Epidermal melanocyte (primary cell): ENCODE measurements at regions not wholly inside any gene's neighbourhood (a gene's known extent, or its start where the extent isn't known, plus 50 kb on each side); places are given as distances from the start of the nearest gene placed in this dataset.
"Not testable (repeated sequence)": the region's sequence is repeated elsewhere in the genome, so short reads cannot be mapped to it uniquely, and the experiment has no call there.

Experiments
- DNase-seq: peaks from one replicate; pipeline ENCODE4 v3.0.0; 2011; ENCODE audit warnings: low spot score; ENCODE audit not compliant: insufficient read length

GRCh38 chr11:81772166-81772565 lies 961.5 kb downstream of the FAM181B start:
- no peak for DNase-seq

GRCh38 chr11:81769906-81770305 lies 963.8 kb downstream of the FAM181B start:
- DNase-seq = not testable (repeated sequence)

DNA sequence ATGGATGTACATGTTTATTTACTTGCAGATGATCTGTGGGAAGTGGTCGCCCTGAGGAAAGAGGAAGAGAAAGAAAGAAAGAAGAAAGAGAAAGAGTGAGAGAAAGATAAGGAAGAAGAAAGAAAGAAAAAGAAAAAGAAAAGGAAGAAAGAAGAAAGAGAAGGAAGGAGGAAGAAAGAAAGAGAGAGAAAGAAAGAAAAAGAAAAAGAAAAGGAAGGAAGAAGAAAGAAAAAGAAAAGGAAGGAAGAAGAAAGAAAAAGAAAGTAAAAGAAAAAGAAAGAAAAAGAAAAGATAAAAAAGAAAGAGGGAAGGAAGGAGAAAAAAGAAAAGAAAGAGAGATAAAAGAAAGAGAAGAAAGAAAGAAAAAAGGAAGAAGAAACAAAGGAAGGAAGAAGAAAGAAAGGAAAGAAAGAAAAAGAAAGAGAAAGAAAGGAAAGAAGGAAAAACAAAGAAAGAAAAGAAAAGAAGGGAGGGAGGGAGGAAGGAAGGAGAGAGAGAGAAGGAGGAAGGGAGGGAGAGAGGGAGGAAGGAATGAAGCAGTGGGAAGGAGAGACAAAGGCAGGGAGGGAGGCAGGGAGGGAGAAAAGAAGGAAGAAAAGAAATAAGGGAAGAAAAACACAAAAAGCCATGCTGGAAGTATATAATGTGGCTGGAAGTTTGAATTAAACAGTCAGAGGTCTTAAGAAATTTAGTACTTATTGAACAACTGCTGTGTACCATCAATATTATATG lies 976.6 kb downstream of the FAM181B start:
- no peak for DNase-seq

DNA sequence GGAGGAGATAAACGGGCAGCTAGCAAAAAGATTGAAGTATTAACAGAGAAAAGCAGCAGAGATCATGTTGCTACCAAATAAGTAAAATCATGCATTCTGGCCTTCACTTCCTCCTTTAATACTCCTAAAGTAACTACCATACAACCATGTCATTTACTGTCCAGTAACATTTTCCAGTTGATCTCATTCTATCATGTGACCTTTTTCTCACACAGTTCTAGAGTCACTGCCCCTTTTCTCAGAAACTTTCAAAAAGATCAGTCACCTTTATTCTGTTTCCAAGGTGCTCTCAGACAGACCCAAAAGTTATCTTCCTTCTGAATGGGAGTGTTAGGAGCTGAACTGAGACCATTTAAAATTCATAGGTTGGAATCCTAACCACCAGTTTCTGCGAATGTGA lies 984.4 kb downstream of the FAM181B start:
- no peak for DNase-seq

DNA sequence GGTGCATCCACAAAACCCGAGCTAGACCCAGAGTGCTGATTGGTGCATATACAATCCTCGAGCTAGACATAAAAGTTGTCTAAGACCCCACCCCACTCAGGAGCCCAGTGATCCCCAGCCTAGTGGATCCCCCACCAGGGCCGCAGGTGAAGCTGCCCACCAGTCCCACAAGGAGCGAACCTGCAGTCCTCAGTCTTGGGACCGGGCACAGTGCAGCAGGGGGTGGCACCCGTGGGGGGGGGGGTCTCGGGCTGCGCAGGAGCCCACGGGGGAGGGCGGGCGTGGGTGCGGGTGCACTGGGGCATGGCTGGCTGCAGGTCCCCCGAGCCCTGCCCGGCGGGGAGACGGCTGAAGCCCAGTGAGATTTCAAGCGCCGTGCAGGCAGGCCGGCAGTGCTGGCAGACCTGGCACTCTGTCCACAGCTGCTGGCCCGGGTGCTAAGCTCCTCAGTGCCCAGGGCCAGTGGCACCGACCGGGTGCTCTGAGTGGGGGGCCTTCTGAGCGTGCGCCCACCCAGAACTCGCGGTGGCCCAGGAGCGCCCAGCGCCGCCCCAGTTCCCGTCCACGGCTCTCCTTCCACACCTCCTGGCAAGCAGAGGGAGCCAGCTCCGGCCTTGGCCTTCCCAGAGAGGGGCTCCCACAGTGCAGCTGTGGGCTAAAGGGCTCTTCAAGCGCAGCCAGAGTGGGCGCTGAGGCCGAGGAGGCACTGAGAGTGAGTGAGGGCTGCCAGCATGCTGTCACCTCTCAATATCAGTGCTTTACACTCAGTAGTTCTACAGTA lies 989.1 kb downstream of the FAM181B start:
- no peak for DNase-seq

- no peak for DNase-seq
Observed at GRCh38 chr11:81725701-81726100, 1008.0 kb downstream of the FAM181B start.

GRCh38 chr11:81717695-81718094 lies 1016.0 kb downstream of the FAM181B start:
- DNase-seq = no peak

GRCh38 chr11:81707881-81708280 lies 1025.8 kb downstream of the FAM181B start:
- DNase-seq = no peak

DNA sequence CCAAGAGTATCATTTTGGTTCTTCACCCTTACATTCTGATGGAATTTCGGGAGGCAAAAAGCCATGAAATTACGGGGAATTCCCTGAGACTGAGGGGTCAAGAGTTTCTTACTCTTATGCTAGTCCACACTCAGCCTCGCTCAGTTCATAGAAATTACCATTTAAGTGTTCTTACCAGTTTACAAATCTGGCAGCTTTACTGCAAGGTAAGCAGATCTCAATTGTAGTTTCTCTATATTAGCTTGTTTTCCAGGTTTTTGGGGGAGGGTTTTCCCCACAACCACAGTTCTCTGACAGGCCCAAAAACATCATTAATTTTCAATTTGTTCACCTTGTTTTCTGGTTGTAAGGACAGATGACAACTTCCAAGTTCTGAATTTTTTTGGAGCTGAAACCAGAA lies 1028.4 kb downstream of the FAM181B start:
- no peak for DNase-seq

DNA sequence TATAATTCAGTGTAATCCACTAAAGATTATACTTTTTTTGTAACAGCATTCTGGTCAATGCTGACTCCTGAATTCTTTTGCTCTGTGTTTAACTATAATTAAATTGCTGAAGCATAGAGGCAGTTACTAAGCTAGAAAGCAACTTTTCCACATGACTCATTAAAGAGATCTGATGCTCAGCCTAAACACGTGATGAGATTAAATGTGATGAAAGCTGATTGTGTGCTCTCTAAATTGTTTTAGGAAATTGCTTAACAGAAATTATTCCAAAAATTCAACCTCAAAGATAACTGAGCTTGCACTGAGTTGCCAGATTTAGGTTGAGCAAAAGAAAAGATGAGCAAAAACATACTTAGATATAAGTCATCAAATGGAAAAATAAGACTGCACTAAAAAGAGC lies 1033.6 kb downstream of the FAM181B start:
- no peak for DNase-seq

- DNase-seq = no peak
Observed at GRCh38 chr11:81687057-81687456, 1046.6 kb downstream of the FAM181B start.

DNA sequence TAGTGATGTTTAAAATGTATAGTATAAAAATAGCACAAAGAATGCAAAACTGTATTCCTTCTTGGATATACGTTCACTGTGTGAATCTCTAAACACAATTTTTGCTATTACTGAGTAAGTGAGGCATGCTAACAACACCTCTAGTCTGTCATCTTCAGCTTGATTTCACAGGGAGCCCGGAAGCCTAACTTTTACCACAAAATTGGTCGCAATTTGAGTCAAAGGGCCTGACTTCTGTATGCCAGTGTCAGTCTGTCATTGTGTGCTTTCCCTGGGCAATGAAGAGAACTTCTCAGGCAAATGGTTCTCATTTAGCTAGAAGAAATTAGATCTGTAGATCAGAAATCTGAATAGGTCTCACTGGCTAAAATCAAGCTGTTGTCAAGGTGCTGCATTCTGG lies 1059.5 kb downstream of the FAM181B start:
- DNase-seq = no peak

DNA sequence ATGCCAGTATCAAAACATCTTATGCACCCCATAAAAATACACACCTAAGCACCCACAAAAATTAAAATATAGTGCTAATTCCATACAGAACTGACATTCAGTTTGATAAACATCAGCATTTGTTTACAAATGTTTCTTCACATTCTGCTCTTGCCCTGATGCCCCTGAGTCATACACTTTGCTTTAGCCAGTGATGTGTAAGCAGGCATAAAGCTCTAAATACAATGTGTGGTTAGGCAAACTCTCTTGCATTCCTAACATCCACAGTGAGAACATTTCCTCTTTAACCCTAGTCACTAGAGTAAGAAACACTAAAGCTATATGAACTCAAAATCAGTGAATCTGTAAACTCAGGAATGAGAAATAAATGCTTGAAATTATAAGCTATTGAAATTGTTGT lies 1060.7 kb downstream of the FAM181B start:
- no peak for DNase-seq

DNA sequence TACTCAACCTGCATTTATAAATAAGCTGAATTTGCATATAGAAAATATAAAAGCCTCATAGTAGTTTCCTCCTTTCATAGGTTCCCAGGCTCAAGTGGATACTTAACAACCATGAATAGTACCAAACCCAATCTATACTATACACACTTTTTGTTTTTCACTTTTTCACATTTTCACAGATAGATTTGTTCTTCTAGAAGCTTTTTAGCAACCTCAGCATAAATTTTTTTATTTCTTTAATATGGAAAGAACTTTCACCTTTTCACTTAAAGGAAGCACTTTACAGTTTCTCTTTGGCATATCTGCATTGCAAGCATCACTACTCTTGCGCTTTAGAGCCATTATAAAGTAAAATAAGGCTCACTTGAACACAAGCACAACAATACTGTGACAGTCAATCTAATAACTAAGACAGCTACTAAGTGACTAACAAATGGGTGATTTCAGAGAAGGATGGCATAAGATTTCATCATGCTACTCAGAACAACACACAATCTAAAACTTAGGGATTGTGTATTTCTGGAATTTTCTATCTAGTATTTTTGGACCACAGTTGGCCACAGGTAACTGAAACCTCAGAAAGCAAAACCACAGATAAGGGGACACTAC lies 1063.6 kb downstream of the FAM181B start:
- no peak for DNase-seq

DNA sequence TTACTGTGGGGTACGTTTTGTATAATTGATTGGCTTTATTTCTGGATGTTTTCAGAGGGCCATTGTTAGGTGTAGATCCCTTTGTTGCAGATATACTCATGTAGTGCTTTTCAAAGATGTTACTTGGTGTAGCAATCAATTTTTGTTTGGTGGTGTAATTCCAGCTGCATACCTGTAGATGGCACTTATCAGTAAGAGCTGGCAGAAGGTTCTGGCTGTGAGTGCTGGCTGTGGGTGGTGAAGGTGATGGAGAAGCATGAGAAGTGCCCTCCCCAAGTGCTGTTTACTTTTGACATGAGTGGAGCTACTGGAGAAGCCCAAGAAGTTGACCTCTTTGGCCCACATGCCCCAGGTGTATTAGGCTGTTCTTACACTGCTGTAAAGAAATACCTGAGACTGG lies 1074.9 kb downstream of the FAM181B start:
- no peak for DNase-seq

- DNase-seq = no peak
Observed at GRCh38 chr11:81655351-81655750, 1078.3 kb downstream of the FAM181B start.

- no peak for DNase-seq
Observed at GRCh38 chr11:81647374-81647773, 1086.3 kb downstream of the FAM181B start.

DNA sequence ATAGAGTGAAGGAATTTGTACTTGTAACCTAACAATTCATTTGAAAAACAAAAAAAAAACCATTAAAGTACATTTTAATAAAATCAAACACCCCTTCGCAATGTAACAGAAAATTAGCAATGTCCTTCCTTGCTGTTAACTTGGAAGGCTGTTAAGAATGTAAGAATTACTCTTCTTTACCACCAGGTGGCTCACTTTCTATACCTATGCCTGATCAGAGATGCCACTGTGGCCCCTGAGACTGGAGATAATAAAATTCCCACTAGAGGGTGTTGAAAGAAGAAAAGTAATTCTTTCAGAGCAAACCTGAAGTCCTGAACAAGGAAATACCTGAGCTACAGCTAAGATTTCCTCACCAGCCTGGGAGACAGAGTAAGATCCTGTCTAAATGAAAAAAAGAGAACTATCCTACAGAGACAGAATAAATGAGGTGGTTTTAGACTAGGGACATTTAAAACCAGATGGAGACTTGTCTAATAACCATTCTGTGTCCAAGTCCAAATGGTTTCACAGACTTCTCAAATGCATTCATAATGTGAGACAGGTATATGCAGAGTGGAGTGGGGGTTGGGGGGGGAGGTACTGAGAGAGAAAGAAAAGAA lies 1089.3 kb downstream of the FAM181B start:
- DNase-seq = no peak

GRCh38 chr11:81634483-81634882 lies 1099.2 kb downstream of the FAM181B start:
- DNase-seq = no peak

- no peak for DNase-seq
Observed at GRCh38 chr11:81602508-81602907, 1131.2 kb downstream of the FAM181B start.

GRCh38 chr11:81596704-81597103 lies 1137.0 kb downstream of the FAM181B start:
- no peak for DNase-seq

GRCh38 chr11:81585390-81585933 lies 1148.2 kb downstream of the FAM181B start:
- DNase-seq = no peak
